ENCODE measurements at regions not wholly inside any gene's neighbourhood (a gene's known extent, or its start where the extent isn't known, plus 50 kb on each side); places are given as distances from the start of the nearest gene placed in this dataset.

- Histone ChIP-seq H4K20me1 (ENCODE audit: insufficient read depth, low read length) (no peaks in the 10 kb centered on the region), H3K4me2 (ENCODE audit: low read depth, low read length) (no peak overlapping the region), H3K27me3 (ENCODE audit: control insufficient read depth in 1 of 2, insufficient read depth in 2 of 2, low read length in 2 of 2) (no peaks in the 10 kb centered on the region; a peak in 1 of 5 replicates), H3K36me3 (replicated peaks in 1 of 2; ENCODE audit: control insufficient read depth in 1 of 2, insufficient read depth in 2 of 2, low read length in 2 of 2) (no peaks in the 10 kb centered on the region), H3K9ac (ENCODE audit: insufficient read depth, low read depth, low read length) (no peak overlapping the region), H2AFZ (ENCODE audit: low read length) (no peak overlapping the region), H3K4me3 (replicated peaks in 1 of 3; ENCODE audit: insufficient read depth in 1 of 3, low read depth in 2 of 3, low read length in 3 of 3) (no peak overlapping the region), H3K79me2 (ENCODE audit: insufficient read depth, low read length) (no peaks in the 10 kb centered on the region), H3K9me3 (ENCODE audit: low read length) (no peaks in the 10 kb centered on the region), H3K4me1 (ENCODE audit: insufficient read depth, low read length) (no peaks in the 10 kb centered on the region), H3K27ac (ENCODE audit: extremely low read length, insufficient read depth, low read length) (no peak overlapping the region)
- ATAC-seq (no peak), DNase-seq (ENCODE audit: low spot score) (no peak), FAIRE-seq (no peak)
- CTCF ChIA-PET (ENCODE audit: low intra/inter-chr PET ratio, low total read pairs) = no interaction called here
- intact Hi-C loops (cut with micrococcal nuclease; ENCODE audit: unreplicated experiment) (no loop called here), in situ Hi-C loops (cut with HindIII; ENCODE audit: extremely low pct_ligation_motif_present, low pct_unique_long_range_greater_than_20kb) (no loop called here)
- POLR2A ChIA-PET = no interaction called here
- no TSS peak for BruUV-seq (replicated peaks)
- WGBS (ENCODE audit: low lambda C conversion rate) = 0% methylated on average over 1 of the region's 1 CpG
- TF ChIP-seq ZNF577 (CRISPR knock-in tag; IDR thresholded peaks at IDR 0.05; ENCODE audit: borderline replicate concordance, low read depth) (no peak), ZNF251 (CRISPR knock-in tag; IDR thresholded peaks at IDR 0.05) (no peak), ZMYM2 (CRISPR knock-in tag; IDR thresholded peaks at IDR 0.05) (no peak), ZBTB40 (IDR thresholded peaks at IDR 0.05) (no peak), ZBTB40 (CRISPR knock-in tag; IDR thresholded peaks at IDR 0.05) (no peak), TBP (CRISPR knock-in tag; IDR thresholded peaks at IDR 0.05) (no peak), ZBTB3 (CRISPR knock-in tag; IDR thresholded peaks at IDR 0.05; ENCODE audit: borderline replicate concordance, low read depth) (no peak), ZNF501 (CRISPR knock-in tag; IDR thresholded peaks at IDR 0.05) (no peak), ZNF652 (CRISPR knock-in tag; IDR thresholded peaks at IDR 0.05; ENCODE audit: borderline replicate concordance, low read depth) (no peak), CEBPB (IDR thresholded peaks at IDR 0.05; ENCODE audit: borderline replicate concordance, low read depth, low read length) (no peak), ATF1 (CRISPR knock-in tag; IDR thresholded peaks at IDR 0.05) (no peak), ZNF841 (CRISPR knock-in tag; IDR thresholded peaks at IDR 0.05; ENCODE audit: borderline replicate concordance) (no peak), CREM (IDR thresholded peaks at IDR 0.05) (no peak), CREM (CRISPR knock-in tag; IDR thresholded peaks at IDR 0.05) (no peak), EHMT2 (IDR thresholded peaks at IDR 0.05; ENCODE audit: borderline replicate concordance, low read depth, low read length) (no peak), RFX5 (IDR thresholded peaks at IDR 0.05; ENCODE audit: low read depth, low read length) (no peak)
Measured at GRCh38 chr21:35169574-35169973, 120.5 kb upstream of the RUNX1 start.

All from HepG2 (cell line).